ENCODE measurements at regions not wholly inside any gene's neighbourhood (a gene's known extent, or its start where the extent isn't known, plus 50 kb on each side); places are given as distances from the start of the nearest gene placed in this dataset.

GRCh38 chr4:19266566-19266965 is 985.1 kb upstream of the SLIT2 start:
- TF ChIP-seq, protein P1, sequence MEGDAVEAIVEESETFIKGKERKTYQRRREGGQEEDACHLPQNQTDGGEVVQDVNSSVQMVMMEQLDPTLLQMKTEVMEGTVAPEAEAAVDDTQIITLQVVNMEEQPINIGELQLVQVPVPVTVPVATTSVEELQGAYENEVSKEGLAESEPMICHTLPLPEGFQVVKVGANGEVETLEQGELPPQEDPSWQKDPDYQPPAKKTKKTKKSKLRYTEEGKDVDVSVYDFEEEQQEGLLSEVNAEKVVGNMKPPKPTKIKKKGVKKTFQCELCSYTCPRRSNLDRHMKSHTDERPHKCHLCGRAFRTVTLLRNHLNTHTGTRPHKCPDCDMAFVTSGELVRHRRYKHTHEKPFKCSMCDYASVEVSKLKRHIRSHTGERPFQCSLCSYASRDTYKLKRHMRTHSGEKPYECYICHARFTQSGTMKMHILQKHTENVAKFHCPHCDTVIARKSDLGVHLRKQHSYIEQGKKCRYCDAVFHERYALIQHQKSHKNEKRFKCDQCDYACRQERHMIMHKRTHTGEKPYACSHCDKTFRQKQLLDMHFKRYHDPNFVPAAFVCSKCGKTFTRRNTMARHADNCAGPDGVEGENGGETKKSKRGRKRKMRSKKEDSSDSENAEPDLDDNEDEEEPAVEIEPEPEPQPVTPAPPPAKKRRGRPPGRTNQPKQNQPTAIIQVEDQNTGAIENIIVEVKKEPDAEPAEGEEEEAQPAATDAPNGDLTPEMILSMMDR (IDR thresholded peaks at IDR 0.05) = no peak
- no peak for TF ChIP-seq POLR2A (IDR thresholded peaks at IDR 0.05)

All from heart left ventricle (tissue), 13 donors.